GM19467 (cell line): ENCODE measurements at regions not wholly inside any gene's neighbourhood (a gene's known extent, or its start where the extent isn't known, plus 50 kb on each side); places are given as distances from the start of the nearest gene placed in this dataset.

ENCODE experiments used
- ATAC-seq: cut with Tn5 transposase; IDR thresholded peaks from one replicate; pipeline ENCODE4 v1.9.1; 2021; ENCODE audit warnings: mild to moderate bottlenecking, moderate library complexity; ENCODE audit not compliant: unreplicated experiment

GRCh38 chr1:209041927-209042326, 541.6 kb upstream of the CAMK1G start:
- no peak for ATAC-seq

GRCh38 chr1:209042413-209042812, 541.1 kb upstream of the CAMK1G start:
- no peak for ATAC-seq

GRCh38 chr1:209045331-209046057, 538.0 kb upstream of the CAMK1G start:
- ATAC-seq: no peak

GRCh38 chr1:209046058-209046417, 537.5 kb upstream of the CAMK1G start:
- ATAC-seq: no peak

- no peak for ATAC-seq
Measured at GRCh38 chr1:209046935-209047334, 536.6 kb upstream of the CAMK1G start.

- no peak for ATAC-seq
Measured at GRCh38 chr1:209048941-209049669, 534.4 kb upstream of the CAMK1G start.

- ATAC-seq: no peak
Measured at GRCh38 chr1:209051570-209051969, 531.9 kb upstream of the CAMK1G start.

- no peak for ATAC-seq
Measured at GRCh38 chr1:209053587-209053986, 529.9 kb upstream of the CAMK1G start.

GRCh38 chr1:209057083-209057482, 526.4 kb upstream of the CAMK1G start:
- ATAC-seq: no peak

GRCh38 chr1:209057901-209058300, 525.6 kb upstream of the CAMK1G start:
- ATAC-seq: no peak

GRCh38 chr1:209059376-209059775, 524.1 kb upstream of the CAMK1G start:
- ATAC-seq: no peak

GRCh38 chr1:209059981-209060380, 523.5 kb upstream of the CAMK1G start:
- no peak for ATAC-seq

- ATAC-seq: no peak
Measured at GRCh38 chr1:209062081-209062620, 521.4 kb upstream of the CAMK1G start.

GRCh38 chr1:209062863-209063262, 520.7 kb upstream of the CAMK1G start:
- no peak for ATAC-seq

GRCh38 chr1:209063767-209064659, 519.5 kb upstream of the CAMK1G start:
- no peak for ATAC-seq

GRCh38 chr1:209064850-209065706, 518.4 kb upstream of the CAMK1G start:
- ATAC-seq: no peak

- no peak for ATAC-seq
Measured at GRCh38 chr1:209072481-209072880, 511.0 kb upstream of the CAMK1G start.

GRCh38 chr1:209073879-209074278, 509.6 kb upstream of the CAMK1G start:
- no peak for ATAC-seq

GRCh38 chr1:209074575-209075250, 508.8 kb upstream of the CAMK1G start:
- no peak for ATAC-seq

- no peak for ATAC-seq
Measured at GRCh38 chr1:209076688-209077087, 506.8 kb upstream of the CAMK1G start.
